Ishikawa (cell line): ENCODE measurements at regions not wholly inside any gene's neighbourhood (a gene's known extent, or its start where the extent isn't known, plus 50 kb on each side); places are given as distances from the start of the nearest gene placed in this dataset.

Source experiments
- CEBPB ChIP-seq: IDR thresholded peaks from 2 replicates; pipeline ENCODE4 v1.6.1; 2012
- CREB1 ChIP-seq: IDR thresholded peaks from 2 replicates; pipeline ENCODE4 v1.6.1; 2012; ENCODE audit warnings: low read depth
- EGR1 ChIP-seq: IDR thresholded peaks from 2 replicates; pipeline ENCODE4 v1.6.1; 2012
- EP300 ChIP-seq: IDR thresholded peaks from 2 replicates; pipeline ENCODE4 v1.6.1; 2012; ENCODE audit warnings: borderline replicate concordance
- FOXM1 ChIP-seq: IDR thresholded peaks from 2 replicates; pipeline ENCODE4 v1.6.1; 2012; ENCODE audit warnings: low read depth, borderline replicate concordance
- MAX ChIP-seq: IDR thresholded peaks from 2 replicates; pipeline ENCODE4 v1.6.1; 2012
- TAF1 ChIP-seq: IDR thresholded peaks from 2 replicates; pipeline ENCODE4 v1.6.1; 2012; ENCODE audit warnings: low read depth, mild to moderate bottlenecking
- USF1 ChIP-seq: IDR thresholded peaks from 2 replicates; pipeline ENCODE4 v1.6.1; 2012
- YY1 ChIP-seq: IDR thresholded peaks from 2 replicates; pipeline ENCODE4 v1.6.1; 2012; ENCODE audit warnings: low read depth

- TF ChIP-seq MAX (no peak), YY1 (no peak), USF1 (no peak), EP300 (no peak), CREB1 (no peak), FOXM1 (no peak), EGR1 (no peak), CEBPB (no peak), TAF1 (no peak)
These were observed 137.8 kb upstream of the SOX1 start for GRCh38 chr13:111929036-111929616.
